DND-41 (cell line): ENCODE measurements at regions not wholly inside any gene's neighbourhood (a gene's known extent, or its start where the extent isn't known, plus 50 kb on each side); places are given as distances from the start of the nearest gene placed in this dataset.
"Not testable (repeated sequence)": the region's sequence is repeated elsewhere in the genome, so short reads cannot be mapped to it uniquely, and the experiment has no call there.

Source experiments
- ATAC-seq: fragments of 200-7000 bp; cut with Tn5 transposase; 3 replicates; pipeline ENCODE4 v1.9.1; 2021; ENCODE audit warnings: low read depth; ENCODE audit not compliant: insufficient read depth
- DNase-seq: peaks from one replicate; pipeline ENCODE4 v3.0.0-alpha.2; 2020
- H2AFZ ChIP-seq: 2 replicates; pipeline ENCODE4 v1.6.0; 2012; ENCODE audit warnings: low read depth, low read length
- H3K27ac ChIP-seq: 2 replicates; pipeline ENCODE4 v1.5.1; 2012; ENCODE audit warnings: low read length, inconsistent platforms
- H3K27me3 ChIP-seq: fragments of 200-600 bp; sonication (generic); 2 replicates; pipeline ENCODE4 v1.6.0; 2012; ENCODE audit warnings: low read length, mild to moderate bottlenecking, inconsistent platforms; ENCODE audit not compliant: insufficient read depth, poor library complexity
- H3K36me3 ChIP-seq: 2 replicates; pipeline ENCODE4 v1.5.1; 2012; ENCODE audit warnings: low read length, inconsistent platforms; ENCODE audit not compliant: insufficient read depth
- H3K4me1 ChIP-seq: 2 replicates; pipeline ENCODE4 v1.5.1; 2012; ENCODE audit warnings: mild to moderate bottlenecking, low read length; ENCODE audit not compliant: insufficient read depth
- H3K4me2 ChIP-seq: 2 replicates; pipeline ENCODE4 v1.6.0; 2012; ENCODE audit warnings: mild to moderate bottlenecking, moderate library complexity, low read length, inconsistent platforms; ENCODE audit not compliant: insufficient read depth
- H3K4me3 ChIP-seq, 2 experiments: fragments of 200-600 bp in 1 of 2; shearing (Covaris generic) in 1 of 2; 2 replicates each; pipeline ENCODE4 v1.5.1; 2012 to 2016; ENCODE audit warnings: inconsistent platforms in 2 of 2, low read length in 2 of 2, mild to moderate bottlenecking in 2 of 2, low read depth in 1 of 2, moderate library complexity in 1 of 2
- H3K79me2 ChIP-seq: 2 replicates; pipeline ENCODE4 v1.6.0; 2012; ENCODE audit warnings: low read length, inconsistent platforms; ENCODE audit not compliant: insufficient read depth
- H3K9ac ChIP-seq: 2 replicates; pipeline ENCODE4 v1.6.0; 2012; ENCODE audit warnings: low read depth, mild to moderate bottlenecking, inconsistent platforms, low read length, moderate library complexity
- H3K9me3 ChIP-seq: 2 replicates; pipeline ENCODE4 v1.5.1; 2012; ENCODE audit warnings: low read length, moderate library complexity, mild to moderate bottlenecking, inconsistent platforms; ENCODE audit not compliant: insufficient read depth, severe bottlenecking
- H4K20me1 ChIP-seq: 2 replicates; pipeline ENCODE4 v1.6.0; 2012; ENCODE audit warnings: low read length; ENCODE audit not compliant: insufficient read depth
- EZH2 ChIP-seq: IDR thresholded peaks from 3 replicates; pipeline ENCODE4 v1.6.1; 2012; ENCODE audit warnings: borderline replicate concordance, low read depth, mild to moderate bottlenecking, moderate library complexity, low read length, inconsistent platforms; ENCODE audit not compliant: severe bottlenecking
- TF ChIP-seq, protein P1 (sequence below): IDR thresholded peaks from 2 replicates; pipeline ENCODE4 v1.5.1; 2012; ENCODE audit warnings: borderline replicate concordance, low read length, moderate library complexity, mild to moderate bottlenecking; ENCODE audit not compliant: poor library complexity, severe bottlenecking; ENCODE audit errors: extremely low read depth

DNA sequence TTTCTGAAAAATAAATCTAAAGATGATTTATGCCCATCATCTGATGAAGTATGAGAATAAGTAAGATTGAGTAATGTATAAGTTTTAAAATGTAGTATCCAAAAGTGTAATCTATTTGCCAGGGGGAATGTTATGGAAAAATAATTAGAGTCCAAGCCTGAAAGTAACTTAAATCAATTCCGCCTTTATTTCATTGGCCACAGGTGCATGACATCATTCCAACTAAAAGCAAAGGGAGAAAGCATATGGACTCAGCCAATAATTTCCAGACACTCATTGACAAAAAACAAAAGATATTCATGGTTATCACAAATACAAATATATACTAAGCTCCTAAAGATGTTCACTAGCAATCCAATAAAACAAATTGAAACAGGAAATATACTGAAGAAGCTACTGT, 752.6 kb upstream of the TMEFF2 start:
- H2AFZ ChIP-seq, result no peak overlapping the region
- no peaks in the 10 kb centered on the region for H4K20me1 ChIP-seq
- DNase-seq, result no peak
- H3K9ac ChIP-seq, result no peak overlapping the region
- TF ChIP-seq, protein P1, sequence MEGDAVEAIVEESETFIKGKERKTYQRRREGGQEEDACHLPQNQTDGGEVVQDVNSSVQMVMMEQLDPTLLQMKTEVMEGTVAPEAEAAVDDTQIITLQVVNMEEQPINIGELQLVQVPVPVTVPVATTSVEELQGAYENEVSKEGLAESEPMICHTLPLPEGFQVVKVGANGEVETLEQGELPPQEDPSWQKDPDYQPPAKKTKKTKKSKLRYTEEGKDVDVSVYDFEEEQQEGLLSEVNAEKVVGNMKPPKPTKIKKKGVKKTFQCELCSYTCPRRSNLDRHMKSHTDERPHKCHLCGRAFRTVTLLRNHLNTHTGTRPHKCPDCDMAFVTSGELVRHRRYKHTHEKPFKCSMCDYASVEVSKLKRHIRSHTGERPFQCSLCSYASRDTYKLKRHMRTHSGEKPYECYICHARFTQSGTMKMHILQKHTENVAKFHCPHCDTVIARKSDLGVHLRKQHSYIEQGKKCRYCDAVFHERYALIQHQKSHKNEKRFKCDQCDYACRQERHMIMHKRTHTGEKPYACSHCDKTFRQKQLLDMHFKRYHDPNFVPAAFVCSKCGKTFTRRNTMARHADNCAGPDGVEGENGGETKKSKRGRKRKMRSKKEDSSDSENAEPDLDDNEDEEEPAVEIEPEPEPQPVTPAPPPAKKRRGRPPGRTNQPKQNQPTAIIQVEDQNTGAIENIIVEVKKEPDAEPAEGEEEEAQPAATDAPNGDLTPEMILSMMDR, result no peak
- no peak for TF ChIP-seq EZH2
- no peaks in the 10 kb centered on the region for H3K9me3 ChIP-seq
- H3K27ac ChIP-seq, result no peak overlapping the region
- no peak overlapping the region for H3K4me2 ChIP-seq
- H3K4me1 ChIP-seq, result no peaks in the 10 kb centered on the region
- no peaks in the 10 kb centered on the region for H3K27me3 ChIP-seq
- ATAC-seq, result no peak
- H3K36me3 ChIP-seq, result no peaks in the 10 kb centered on the region
- no peaks in the 10 kb centered on the region for H3K79me2 ChIP-seq
- H3K4me3 ChIP-seq, result no peak overlapping the region

DNA sequence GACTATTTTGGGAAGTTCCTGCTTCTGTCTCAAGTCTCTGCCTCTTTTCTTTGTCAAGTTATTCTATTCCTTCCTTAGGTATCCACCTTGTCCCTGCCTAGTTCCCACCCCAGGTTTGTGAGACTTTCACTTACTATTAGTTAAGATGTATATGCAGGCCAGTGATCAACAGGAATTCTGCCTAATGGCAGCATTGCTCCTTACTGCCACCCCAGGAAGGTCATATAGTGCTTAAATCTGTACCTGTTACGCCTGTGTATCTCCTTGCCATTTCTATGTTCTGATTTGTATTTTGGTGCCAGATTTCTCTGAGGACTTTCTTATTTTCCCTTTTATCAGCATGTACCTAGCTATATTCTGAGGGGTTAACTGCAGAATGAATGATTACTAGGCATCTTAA, 746.0 kb upstream of the TMEFF2 start:
- no peak; the same call in 2 of the 3 replicates for ATAC-seq
- Histone ChIP-seq H3K4me1 (no peaks in the 10 kb centered on the region), H3K9ac (no peak overlapping the region), H3K27ac (no peak overlapping the region), H3K4me3 (no peak overlapping the region), H3K79me2 (no peaks in the 10 kb centered on the region), H4K20me1 (no peaks in the 10 kb centered on the region), H3K36me3 (no peaks in the 10 kb centered on the region), H3K4me2 (no peak overlapping the region), H2AFZ (no peak overlapping the region), H3K9me3 (no peaks in the 10 kb centered on the region), H3K27me3 (no peaks in the 10 kb centered on the region)
- no peak for DNase-seq
- TF ChIP-seq, protein P1, result no peak
- no peak for TF ChIP-seq EZH2

DNA sequence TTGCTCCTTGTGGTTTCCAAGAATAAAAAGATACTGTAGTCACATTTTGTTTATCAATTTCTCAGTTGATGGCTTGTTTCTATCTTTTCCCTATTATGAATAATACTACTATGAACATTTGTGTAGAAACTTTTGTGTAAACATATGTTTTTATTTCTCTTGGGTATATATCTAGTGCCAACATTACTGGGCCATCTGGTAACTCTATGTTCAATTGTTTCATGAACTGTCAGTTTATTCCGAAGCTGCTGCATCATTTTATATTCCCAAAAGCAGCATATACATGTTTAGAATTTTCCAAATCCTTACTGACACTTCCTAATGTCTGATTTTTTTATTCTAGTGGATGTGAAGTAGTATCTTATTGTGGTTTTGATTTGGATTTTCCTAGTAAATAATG, 737.6 kb upstream of the TMEFF2 start:
- DNase-seq, result no peak

DNA sequence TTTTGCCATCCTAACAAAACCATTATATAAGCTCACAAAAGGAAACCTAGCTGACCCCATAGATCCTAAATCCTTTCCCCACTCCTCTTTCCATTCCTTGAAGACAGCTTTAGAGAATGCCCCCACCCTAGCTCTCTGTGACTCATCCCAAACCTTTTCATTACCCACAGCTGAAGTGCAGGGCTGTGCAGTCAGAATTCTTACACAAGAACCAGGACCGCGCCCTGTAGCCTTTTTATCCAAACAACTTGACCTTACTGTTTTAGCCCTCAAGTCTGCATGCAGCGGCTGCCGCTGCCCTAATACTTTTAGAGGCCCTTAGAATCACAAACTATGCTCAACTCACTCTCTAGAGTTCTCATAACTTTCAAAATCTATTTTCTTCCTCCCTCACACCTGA, 726.9 kb upstream of the TMEFF2 start:
- H3K4me1 ChIP-seq, H3K9ac ChIP-seq, H3K27ac ChIP-seq, H3K4me3 ChIP-seq, ATAC-seq, H3K36me3 ChIP-seq, H3K27me3 ChIP-seq, H2AFZ ChIP-seq, H3K4me2 ChIP-seq, DNase-seq, H3K79me2 ChIP-seq, H3K9me3 ChIP-seq, H4K20me1 ChIP-seq: not testable (repeated sequence)

More for the DNA sequence above, 737.6 kb upstream of the TMEFF2 start:
- H3K4me1 ChIP-seq, result no peaks in the 10 kb centered on the region
- H3K27ac ChIP-seq, result no peak overlapping the region
- H3K27me3 ChIP-seq, result no peaks in the 10 kb centered on the region
- no peaks in the 10 kb centered on the region for H3K79me2 ChIP-seq
- no peaks in the 10 kb centered on the region for H3K36me3 ChIP-seq
- H2AFZ ChIP-seq, result no peak overlapping the region
- no peak overlapping the region for H3K4me2 ChIP-seq
- no peaks in the 10 kb centered on the region for H3K9me3 ChIP-seq
- no peak for ATAC-seq
- H4K20me1 ChIP-seq, result no peaks in the 10 kb centered on the region
- H3K4me3 ChIP-seq, result no peak overlapping the region
- H3K9ac ChIP-seq, result no peak overlapping the region
- TF ChIP-seq EZH2, result no peak
- TF ChIP-seq, protein P1, result no peak
